MCF 10A (cell line): ENCODE measurements at regions not wholly inside any gene's neighbourhood (a gene's known extent, or its start where the extent isn't known, plus 50 kb on each side); places are given as distances from the start of the nearest gene placed in this dataset.
A peak's percentile ranks its signal among the peaks of the same experiment; 100 is the strongest.

Experiments
- BruUV-seq: library from RNA; stranded (reverse); fragments of 400-500 nt; replicated peaks from 2 replicates; lab custom pipeline; 2021; lab: Mats Ljungman, UMichigan
- CTCF ChIA-PET: fragments of 300-600 bp; sonication (Branson Sonifier 250); formaldehyde crosslinking; extraction: SDS; loops from one replicate; lab custom pipeline; 2021; ENCODE audit warnings: antibody characterized with exemption, inconsistent platforms; lab: Yijun Ruan, JAX
- POLR2A ChIA-PET: fragments of 300-600, 350-650 bp; sonication (Branson Sonifier 250); formaldehyde crosslinking; extraction: SDS; loops from one replicate; lab custom pipeline; 2020; ENCODE audit warnings: antibody characterized with exemption, inconsistent platforms; lab: Yijun Ruan, JAX
- DNase-seq: peaks from one replicate; pipeline ENCODE4 v3.0.0-alpha.2; 2018; ENCODE audit not compliant: unreplicated experiment
- H3K27ac Mint-ChIP-seq: one replicate; pipeline ENCODE4 v1.8.0; 2022; ENCODE audit warnings: mild to moderate bottlenecking, low read depth, mixed read lengths; ENCODE audit not compliant: unreplicated experiment
- H3K27me3 Mint-ChIP-seq: one replicate; pipeline ENCODE4 v1.8.0; 2022; ENCODE audit warnings: mixed read lengths; ENCODE audit not compliant: insufficient read depth, unreplicated experiment
- H3K36me3 Mint-ChIP-seq: one replicate; pipeline ENCODE4 v1.8.0; 2022; ENCODE audit warnings: mild to moderate bottlenecking, moderate library complexity, mixed read lengths; ENCODE audit not compliant: insufficient read depth, unreplicated experiment
- H3K4me1 Mint-ChIP-seq: one replicate; pipeline ENCODE4 v1.8.0; 2022; ENCODE audit warnings: mixed read lengths; ENCODE audit not compliant: insufficient read depth, unreplicated experiment
- H3K4me3 Mint-ChIP-seq: one replicate; pipeline ENCODE4 v1.8.0; 2022; ENCODE audit warnings: mild to moderate bottlenecking, moderate library complexity, mixed read lengths; ENCODE audit not compliant: unreplicated experiment
- H3K9me3 Mint-ChIP-seq: one replicate; pipeline ENCODE4 v1.8.0; 2022; ENCODE audit warnings: mixed read lengths; ENCODE audit not compliant: unreplicated experiment
- CTCF ChIP-seq: fragments of 200-600 bp; IDR thresholded peaks from one replicate; pipeline ENCODE4 v1.8.0; 2022; ENCODE audit warnings: antibody characterized with exemption, mild to moderate bottlenecking; ENCODE audit not compliant: unreplicated experiment
- intact Hi-C: fragments of 100-400 bp; cut with micrococcal nuclease; formaldehyde crosslinking; loops from 2 replicates; pipeline ENCODE4 v1.14.1; 2022

- BruUV-seq, result no TSS peak
- Mint-ChIP-seq H3K27me3 (no peaks in the 10 kb centered on the region), H3K4me3 (no peak overlapping the region), H3K4me1 (no peaks in the 10 kb centered on the region), H3K36me3 (no peaks in the 10 kb centered on the region), H3K9me3 (no peaks in the 10 kb centered on the region), H3K27ac (no peak overlapping the region)
- ChIA-PET CTCF (no interaction called here), POLR2A (interaction anchor here (0.6 kb wide), 1 partner anchor 340 kb away, joined by 3 read pairs; no protein-coding TSS in a partner anchor)
- DNase-seq, result no peak
- intact Hi-C loops, result no loop called here
- TF ChIP-seq CTCF, result no peak
Observed at GRCh38 chr4:96894621-96895020, 1054.7 kb downstream of the PDHA2 start.

- Mint-ChIP-seq H3K4me3 (no peak overlapping the region), H3K4me1 (no peaks in the 10 kb centered on the region), H3K27me3 (no peaks in the 10 kb centered on the region), H3K27ac (no peak overlapping the region), H3K36me3 (no peaks in the 10 kb centered on the region), H3K9me3 (no peaks in the 10 kb centered on the region)
- no TSS peak for BruUV-seq
- intact Hi-C loops, result no loop called here
- TF ChIP-seq CTCF, result no peak
- DNase-seq, result no peak
- ChIA-PET POLR2A (no interaction called here), CTCF (no interaction called here)
Observed at GRCh38 chr4:96895826-96896225, 1055.9 kb downstream of the PDHA2 start.

DNA sequence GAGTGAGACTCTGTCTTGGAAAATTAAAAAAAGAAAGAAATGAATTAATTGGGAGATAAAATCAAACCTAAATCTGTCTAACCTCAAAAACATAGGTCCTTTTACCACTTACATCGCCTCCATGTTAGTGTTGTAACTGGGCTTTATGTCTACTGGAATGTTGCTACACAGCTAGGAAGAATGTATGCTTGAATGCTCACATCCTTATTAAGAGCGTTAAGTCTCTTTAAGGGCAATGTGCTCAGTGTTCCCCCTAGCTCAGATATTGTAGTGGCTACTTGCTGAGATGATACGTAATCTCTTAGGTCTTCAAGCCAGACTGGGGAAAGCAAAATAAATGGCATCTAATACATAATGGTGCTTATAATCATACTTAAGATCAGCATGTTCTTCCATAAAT lies 1072.8 kb downstream of the PDHA2 start:
- Mint-ChIP-seq H3K27me3 (no peaks in the 10 kb centered on the region), H3K9me3 (no peaks in the 10 kb centered on the region), H3K4me1 (peaks cover 5% of the 10 kb centered on the region), H3K4me3 (no peak overlapping the region), H3K36me3 (peaks cover 6% of the 10 kb centered on the region), H3K27ac (no peak overlapping the region)
- no TSS peak for BruUV-seq
- no peak for TF ChIP-seq CTCF
- CTCF ChIA-PET, result interaction anchor here (0.6 to 0.7 kb wide), 2 partner anchors 13 to 179 kb away, joined by 3 read pairs; no protein-coding TSS in a partner anchor
- DNase-seq, result no peak
- intact Hi-C loops, result no loop called here
- POLR2A ChIA-PET, result no interaction called here

- no peaks in the 10 kb centered on the region for H3K9me3 Mint-ChIP-seq
- H3K27ac Mint-ChIP-seq, result no peak overlapping the region
- intact Hi-C loops, result no loop called here
- TF ChIP-seq CTCF, result no peak
- H3K36me3 Mint-ChIP-seq, result peaks cover 4% of the 10 kb centered on the region
- CTCF ChIA-PET, result no interaction called here
- POLR2A ChIA-PET, result no interaction called here
- peaks cover 5% of the 10 kb centered on the region for H3K4me1 Mint-ChIP-seq
- H3K27me3 Mint-ChIP-seq, result no peaks in the 10 kb centered on the region
- no peak overlapping the region for H3K4me3 Mint-ChIP-seq
- DNase-seq, result peak; percentile 52
- no TSS peak for BruUV-seq
Observed at GRCh38 chr4:96913441-96914080, 1073.7 kb downstream of the PDHA2 start.
